ENCODE measurements at regions not wholly inside any gene's neighbourhood (a gene's known extent, or its start where the extent isn't known, plus 50 kb on each side); places are given as distances from the start of the nearest gene placed in this dataset.

DNA sequence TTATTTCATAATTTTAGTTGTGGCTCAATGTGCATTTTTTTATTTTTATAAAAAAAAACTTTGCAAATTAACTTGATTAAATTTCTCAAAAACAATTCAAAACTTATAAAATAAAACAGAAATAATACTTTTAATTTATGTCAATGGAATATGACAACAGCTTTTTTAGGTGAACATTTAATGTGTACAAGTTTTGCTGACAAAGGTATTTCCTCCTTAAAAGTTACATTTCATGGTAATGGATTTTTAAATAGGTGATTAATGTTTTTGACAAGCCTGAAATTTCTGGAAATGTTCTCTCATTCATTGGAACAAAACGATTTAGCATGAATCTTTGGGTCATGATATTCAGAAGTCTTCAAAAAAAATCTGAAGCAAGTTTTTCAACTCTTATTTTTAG is 1160.0 kb downstream of the HACE1 start:
- TF ChIP-seq, protein P1, sequence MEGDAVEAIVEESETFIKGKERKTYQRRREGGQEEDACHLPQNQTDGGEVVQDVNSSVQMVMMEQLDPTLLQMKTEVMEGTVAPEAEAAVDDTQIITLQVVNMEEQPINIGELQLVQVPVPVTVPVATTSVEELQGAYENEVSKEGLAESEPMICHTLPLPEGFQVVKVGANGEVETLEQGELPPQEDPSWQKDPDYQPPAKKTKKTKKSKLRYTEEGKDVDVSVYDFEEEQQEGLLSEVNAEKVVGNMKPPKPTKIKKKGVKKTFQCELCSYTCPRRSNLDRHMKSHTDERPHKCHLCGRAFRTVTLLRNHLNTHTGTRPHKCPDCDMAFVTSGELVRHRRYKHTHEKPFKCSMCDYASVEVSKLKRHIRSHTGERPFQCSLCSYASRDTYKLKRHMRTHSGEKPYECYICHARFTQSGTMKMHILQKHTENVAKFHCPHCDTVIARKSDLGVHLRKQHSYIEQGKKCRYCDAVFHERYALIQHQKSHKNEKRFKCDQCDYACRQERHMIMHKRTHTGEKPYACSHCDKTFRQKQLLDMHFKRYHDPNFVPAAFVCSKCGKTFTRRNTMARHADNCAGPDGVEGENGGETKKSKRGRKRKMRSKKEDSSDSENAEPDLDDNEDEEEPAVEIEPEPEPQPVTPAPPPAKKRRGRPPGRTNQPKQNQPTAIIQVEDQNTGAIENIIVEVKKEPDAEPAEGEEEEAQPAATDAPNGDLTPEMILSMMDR (IDR thresholded peaks at IDR 0.05), result no peak
- no peak for TF ChIP-seq EP300 (IDR thresholded peaks at IDR 0.05; ENCODE audit: low read depth)
